Nephron progenitor cell (in vitro differentiated cells): ENCODE measurements at regions not wholly inside any gene's neighbourhood (a gene's known extent, or its start where the extent isn't known, plus 50 kb on each side); places are given as distances from the start of the nearest gene placed in this dataset.

Experiments
- DNase-seq: peaks from one replicate; pipeline ENCODE4 v3.0.0; 2021
- H3K27ac Mint-ChIP-seq: 2 replicates; pipeline ENCODE4 v1.8.0; 2021; ENCODE audit warnings: mild to moderate bottlenecking, moderate library complexity, mixed read lengths
- H3K27me3 Mint-ChIP-seq: 2 replicates; pipeline ENCODE4 v1.8.0; 2021; ENCODE audit warnings: mild to moderate bottlenecking, low read depth, mixed read lengths; ENCODE audit not compliant: poor library complexity
- H3K36me3 Mint-ChIP-seq: 2 replicates; pipeline ENCODE4 v1.8.0; 2021; ENCODE audit warnings: low read depth, mixed read lengths
- H3K4me1 Mint-ChIP-seq: 2 replicates; pipeline ENCODE4 v1.8.0; 2021; ENCODE audit warnings: mixed read lengths
- H3K4me3 Mint-ChIP-seq: 2 replicates; pipeline ENCODE4 v1.8.0; 2021; ENCODE audit warnings: mild to moderate bottlenecking, moderate library complexity, mixed read lengths
- H3K9me3 Mint-ChIP-seq: 2 replicates; pipeline ENCODE4 v1.8.0; 2021; ENCODE audit warnings: mild to moderate bottlenecking, moderate library complexity, mixed read lengths
- CTCF ChIP-seq: fragments of 200-600 bp; sonication (generic); IDR thresholded peaks from 2 replicates; pipeline ENCODE4 v1.5.0; 2021; ENCODE audit warnings: antibody characterized with exemption

DNA sequence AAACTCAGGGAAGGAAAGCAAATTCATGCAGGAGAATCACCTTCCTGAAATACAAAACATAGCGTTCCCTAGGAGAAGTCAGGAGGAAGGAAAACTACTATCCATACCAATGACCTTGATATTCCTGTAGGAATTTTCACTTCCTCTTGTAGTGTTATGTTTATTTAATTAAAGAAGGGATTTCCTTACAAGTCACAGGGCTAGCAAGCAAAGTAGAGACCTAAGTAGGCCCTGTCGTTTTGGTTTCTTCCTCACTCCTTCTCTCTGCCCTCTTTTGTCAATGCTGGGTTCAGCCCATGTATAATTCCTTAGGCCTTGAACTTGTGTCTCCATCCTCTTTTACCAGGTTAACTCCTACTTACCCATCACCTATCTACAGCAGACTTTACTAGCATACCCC, 435.2 kb upstream of the LRATD1 start:
- Mint-ChIP-seq H3K9me3 (no peaks in the 10 kb centered on the region), H3K27me3 (no peaks in the 10 kb centered on the region), H3K4me3 (no peak overlapping the region), H3K36me3 (no peaks in the 10 kb centered on the region), H3K4me1 (no peaks in the 10 kb centered on the region), H3K27ac (no peak overlapping the region)
- no peak for DNase-seq
- no peak for TF ChIP-seq CTCF

- TF ChIP-seq CTCF: no peak
- no peak overlapping the region for H3K27ac Mint-ChIP-seq
Measured at GRCh38 chr2:14199040-14199439, 433.5 kb upstream of the LRATD1 start.

GRCh38 chr2:14219306-14219705, 413.2 kb upstream of the LRATD1 start:
- Mint-ChIP-seq H3K4me1 (no peaks in the 10 kb centered on the region), H3K27me3 (no peaks in the 10 kb centered on the region), H3K36me3 (no peaks in the 10 kb centered on the region), H3K27ac (no peak overlapping the region), H3K9me3 (no peaks in the 10 kb centered on the region), H3K4me3 (no peak overlapping the region)
- no peak for TF ChIP-seq CTCF
- DNase-seq: no peak

More at GRCh38 chr2:14199040-14199439, 433.5 kb upstream of the LRATD1 start:
- Mint-ChIP-seq H3K9me3 (peaks cover 3% of the 10 kb centered on the region), H3K4me3 (no peak overlapping the region), H3K36me3 (no peaks in the 10 kb centered on the region), H3K4me1 (no peaks in the 10 kb centered on the region), H3K27me3 (no peaks in the 10 kb centered on the region)
- no peak for DNase-seq

DNA sequence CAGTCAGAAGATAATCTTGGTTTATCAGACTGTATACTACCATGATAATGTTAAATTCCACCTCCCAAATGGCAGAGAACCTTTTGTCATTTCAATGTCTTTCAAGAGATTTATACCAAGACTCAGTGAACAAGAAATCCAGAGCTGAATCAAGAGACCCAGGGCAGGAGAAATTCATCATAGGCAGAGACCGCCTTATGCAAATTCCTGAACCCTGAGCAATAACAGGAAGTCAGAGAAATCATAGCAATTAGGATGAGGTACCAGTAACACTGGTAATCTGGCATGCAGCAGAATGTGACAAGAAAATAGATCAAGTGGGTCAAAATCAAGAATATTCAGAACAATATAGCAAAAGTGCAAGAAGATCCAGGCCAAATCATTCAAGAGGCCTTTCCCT, 412.4 kb upstream of the LRATD1 start:
- TF ChIP-seq CTCF: no peak
- Mint-ChIP-seq H3K36me3 (no peaks in the 10 kb centered on the region), H3K4me3 (no peak overlapping the region), H3K4me1 (no peaks in the 10 kb centered on the region), H3K9me3 (no peaks in the 10 kb centered on the region), H3K27me3 (no peaks in the 10 kb centered on the region), H3K27ac (no peak overlapping the region)
- no peak for DNase-seq

- H3K27ac Mint-ChIP-seq: no peak overlapping the region
- no peaks in the 10 kb centered on the region for H3K36me3 Mint-ChIP-seq
- DNase-seq: no peak
- no peak for TF ChIP-seq CTCF
- H3K27me3 Mint-ChIP-seq: no peaks in the 10 kb centered on the region
- peaks cover 9% of the 10 kb centered on the region for H3K4me1 Mint-ChIP-seq
- no peaks in the 10 kb centered on the region for H3K9me3 Mint-ChIP-seq
- no peak overlapping the region for H3K4me3 Mint-ChIP-seq
Measured at GRCh38 chr2:14221466-14221865, 411.1 kb upstream of the LRATD1 start.

DNA sequence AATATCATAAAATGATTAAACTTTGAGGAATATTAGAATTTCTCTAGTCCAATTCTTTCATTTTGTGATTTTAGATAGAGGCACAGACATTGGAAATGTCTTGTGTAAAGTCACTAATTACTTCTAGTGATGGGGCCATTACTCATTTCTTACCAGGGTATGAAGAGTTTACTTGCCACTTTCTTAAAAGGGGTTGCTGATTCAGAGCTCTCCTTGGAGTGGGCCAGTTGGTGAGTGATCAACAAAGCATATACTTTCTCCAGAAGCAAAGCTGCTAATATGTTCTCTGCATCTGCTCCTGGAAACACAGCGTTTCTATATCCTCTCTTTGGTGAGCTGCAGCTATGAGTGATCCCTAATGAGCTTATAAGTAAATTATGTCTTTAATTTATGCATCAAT, 408.9 kb upstream of the LRATD1 start:
- no peaks in the 10 kb centered on the region for H3K9me3 Mint-ChIP-seq
- H3K4me1 Mint-ChIP-seq: peaks cover 27% of the 10 kb centered on the region
- H3K27ac Mint-ChIP-seq: no peak overlapping the region
- H3K36me3 Mint-ChIP-seq: no peaks in the 10 kb centered on the region
- no peak for DNase-seq
- TF ChIP-seq CTCF: no peak
- H3K4me3 Mint-ChIP-seq: no peak overlapping the region
- H3K27me3 Mint-ChIP-seq: no peaks in the 10 kb centered on the region
